WTC11 (cell line): ENCODE measurements at regions not wholly inside any gene's neighbourhood (a gene's known extent, or its start where the extent isn't known, plus 50 kb on each side); places are given as distances from the start of the nearest gene placed in this dataset.

Experiments
- ATAC-seq: fragments of 200-7000 bp; cut with Tn5 transposase; 2 replicates; pipeline ENCODE4 v1.10.0; 2021; ENCODE audit warnings: mild to moderate bottlenecking, moderate library complexity
- CTCF ChIA-PET: fragments of 300-600 bp; sonication (Branson Sonifier 250); formaldehyde crosslinking; loops from one replicate; lab custom pipeline; 2021; ENCODE audit warnings: antibody characterized with exemption; lab: Charles Lee
- POLR2A ChIA-PET: fragments of 350-600 bp; sonication (Branson Sonifier 250); formaldehyde crosslinking; loops from one replicate; lab custom pipeline; 2021; ENCODE audit warnings: antibody characterized with exemption; lab: Charles Lee
- DNase-seq: peaks from one replicate; pipeline ENCODE4 v3.0.0; 2021; ENCODE audit warnings: low spot score
- H3K27ac Mint-ChIP-seq: 2 replicates; pipeline ENCODE4 v1.8.0; 2021; ENCODE audit warnings: mixed read lengths
- H3K27me3 Mint-ChIP-seq: 2 replicates; pipeline ENCODE4 v1.8.0; 2021; ENCODE audit warnings: low read depth, mild to moderate bottlenecking, moderate library complexity, mixed read lengths
- H3K36me3 Mint-ChIP-seq: 2 replicates; pipeline ENCODE4 v1.8.0; 2021; ENCODE audit warnings: mixed read lengths
- H3K4me1 Mint-ChIP-seq: 2 replicates; pipeline ENCODE4 v1.8.0; 2022; ENCODE audit warnings: mixed read lengths
- H3K4me3 Mint-ChIP-seq: 2 replicates; pipeline ENCODE4 v1.8.0; 2021; ENCODE audit warnings: mild to moderate bottlenecking, moderate library complexity, mixed read lengths
- H3K9me3 Mint-ChIP-seq: 2 replicates; pipeline ENCODE4 v1.8.0; 2021; ENCODE audit warnings: mixed read lengths
- ATF1 ChIP-seq: sonication (generic); formaldehyde crosslinking; IDR thresholded peaks from 2 replicates; pipeline ENCODE4 v1.8.1; 2023; ENCODE audit warnings: mild to moderate bottlenecking, moderate library complexity, missing genetic modification reagents
- CBFB ChIP-seq: sonication (generic); formaldehyde crosslinking; IDR thresholded peaks from 2 replicates; pipeline ENCODE4 v1.8.1; 2022; ENCODE audit warnings: mild to moderate bottlenecking, low read depth, missing genetic modification reagents
- CDX4 ChIP-seq: fragments of 250-450 bp; sonication (Bioruptor Pico); IDR thresholded peaks from 2 replicates; pipeline ENCODE4 v1.9.0; 2021; ENCODE audit warnings: moderate library complexity, mild to moderate bottlenecking, inconsistent platforms, borderline replicate concordance
- CTCF ChIP-seq: fragments of 200-600 bp; IDR thresholded peaks from 2 replicates; pipeline ENCODE4 v1.8.0; 2022; ENCODE audit warnings: antibody characterized with exemption
- ETV6 ChIP-seq: sonication (generic); formaldehyde crosslinking; IDR thresholded peaks from 2 replicates; pipeline ENCODE4 v1.8.1; 2022; ENCODE audit warnings: mild to moderate bottlenecking, missing genetic modification reagents
- FOXP1 ChIP-seq: sonication (generic); formaldehyde crosslinking; IDR thresholded peaks from 2 replicates; pipeline ENCODE4 v1.8.0; 2022; ENCODE audit warnings: missing genetic modification reagents, mild to moderate bottlenecking, moderate library complexity, borderline replicate concordance
- HMGXB4 ChIP-seq: sonication (generic); formaldehyde crosslinking; IDR thresholded peaks from 2 replicates; pipeline ENCODE4 v1.8.1; 2023; ENCODE audit warnings: mild to moderate bottlenecking, moderate library complexity, missing genetic modification reagents
- IRF2 ChIP-seq: sonication (generic); formaldehyde crosslinking; IDR thresholded peaks from 2 replicates; pipeline ENCODE4 v1.8.0; 2022; ENCODE audit warnings: low read depth, missing genetic modification reagents, borderline replicate concordance
- NFATC4 ChIP-seq: fragments of 250-450 bp; sonication (Bioruptor Pico); IDR thresholded peaks from 2 replicates; pipeline ENCODE4 v1.9.0; 2021; ENCODE audit warnings: mild to moderate bottlenecking
- NFE2L1 ChIP-seq: sonication (generic); formaldehyde crosslinking; IDR thresholded peaks from 2 replicates; pipeline ENCODE4 v1.8.1; 2023; ENCODE audit warnings: missing genetic modification reagents
- NFYB ChIP-seq: sonication (generic); formaldehyde crosslinking; conservative IDR thresholded peaks from 2 replicates; pipeline ENCODE4 v1.8.0; 2022; ENCODE audit warnings: low read depth, missing genetic modification reagents
- STAT6 ChIP-seq: sonication (generic); formaldehyde crosslinking; conservative IDR thresholded peaks from 2 replicates; pipeline ENCODE4 v1.8.1; 2023; ENCODE audit warnings: mild to moderate bottlenecking, low read depth, missing genetic modification reagents, moderate library complexity
- TEAD1 ChIP-seq: sonication (generic); formaldehyde crosslinking; IDR thresholded peaks from 2 replicates; pipeline ENCODE4 v1.8.0; 2022; ENCODE audit warnings: mild to moderate bottlenecking, missing genetic modification reagents
- ZNF317 ChIP-seq: sonication (generic); formaldehyde crosslinking; IDR thresholded peaks from 2 replicates; pipeline ENCODE4 v1.8.1; 2023; ENCODE audit warnings: low read depth, mild to moderate bottlenecking, moderate library complexity, missing genetic modification reagents, borderline replicate concordance
- TF ChIP-seq, protein P1 (sequence below): sonication (generic); formaldehyde crosslinking; IDR thresholded peaks from 2 replicates; pipeline ENCODE4 v1.8.1; 2022; ENCODE audit warnings: low read depth, missing genetic modification reagents, borderline replicate concordance
- TF ChIP-seq, protein P2 (sequence below): sonication (generic); formaldehyde crosslinking; IDR thresholded peaks from 2 replicates; pipeline ENCODE4 v1.8.1; 2022; ENCODE audit warnings: mild to moderate bottlenecking, missing genetic modification reagents, moderate library complexity, borderline replicate concordance
- TF ChIP-seq, protein P3 (sequence below): fragments of 250-450 bp; sonication (Bioruptor Pico); IDR thresholded peaks from 2 replicates; pipeline ENCODE4 v1.8.0; 2021; ENCODE audit warnings: mild to moderate bottlenecking
- TF ChIP-seq, protein P4 (sequence below): sonication (generic); formaldehyde crosslinking; IDR thresholded peaks from 2 replicates; pipeline ENCODE4 v1.8.1; 2023; ENCODE audit warnings: mild to moderate bottlenecking, missing genetic modification reagents, moderate library complexity

- no peak for TF ChIP-seq STAT6 (CRISPR knock-in tag)
- no peak for TF ChIP-seq CTCF
- no peak for TF ChIP-seq CDX4 (CRISPR knock-in tag)
- TF ChIP-seq IRF2 (CRISPR knock-in tag): no peak
- TF ChIP-seq, protein P1, sequence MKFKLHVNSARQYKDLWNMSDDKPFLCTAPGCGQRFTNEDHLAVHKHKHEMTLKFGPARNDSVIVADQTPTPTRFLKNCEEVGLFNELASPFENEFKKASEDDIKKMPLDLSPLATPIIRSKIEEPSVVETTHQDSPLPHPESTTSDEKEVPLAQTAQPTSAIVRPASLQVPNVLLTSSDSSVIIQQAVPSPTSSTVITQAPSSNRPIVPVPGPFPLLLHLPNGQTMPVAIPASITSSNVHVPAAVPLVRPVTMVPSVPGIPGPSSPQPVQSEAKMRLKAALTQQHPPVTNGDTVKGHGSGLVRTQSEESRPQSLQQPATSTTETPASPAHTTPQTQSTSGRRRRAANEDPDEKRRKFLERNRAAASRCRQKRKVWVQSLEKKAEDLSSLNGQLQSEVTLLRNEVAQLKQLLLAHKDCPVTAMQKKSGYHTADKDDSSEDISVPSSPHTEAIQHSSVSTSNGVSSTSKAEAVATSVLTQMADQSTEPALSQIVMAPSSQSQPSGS (CRISPR knock-in tag): no peak
- no peak for TF ChIP-seq CBFB (CRISPR knock-in tag)
- TF ChIP-seq, all 79 proteins: peak for 0
Observed at GRCh38 chr6:62645274-62645673, 359.2 kb upstream of the KHDRBS2 start (continued).

DNA sequence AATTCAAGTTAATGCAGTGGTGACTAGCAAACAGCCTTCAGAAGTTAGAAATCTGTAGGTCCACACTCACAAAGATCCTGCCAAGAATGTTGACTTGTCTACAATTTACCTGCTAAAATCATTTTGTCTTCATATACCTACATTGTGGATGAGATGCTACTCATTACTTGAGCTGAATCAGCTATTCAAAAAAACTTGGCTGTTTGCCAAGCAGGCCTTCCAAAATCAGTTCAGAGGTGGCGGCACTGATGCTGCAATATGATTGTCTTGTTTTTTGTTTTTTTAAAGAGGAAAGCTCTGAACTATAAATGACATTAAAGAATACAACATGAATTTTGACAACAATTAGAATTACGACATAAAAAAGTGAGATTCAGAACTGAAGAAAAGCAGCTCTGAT, 354.7 kb upstream of the KHDRBS2 start:
- Mint-ChIP-seq H3K4me1 (no peaks in the 10 kb centered on the region), H3K4me3 (no peak overlapping the region), H3K27ac (no peak overlapping the region), H3K27me3 (no peaks in the 10 kb centered on the region; the same call in 1 of the 2 replicates), H3K9me3 (peaks cover 72% of the 10 kb centered on the region), H3K36me3 (peaks cover 46% of the 10 kb centered on the region)
- TF ChIP-seq FOXP1 (no peak), NFYB (CRISPR knock-in tag) (no peak)
- no peak for ATAC-seq
- CTCF ChIA-PET: no interaction called here
- no peak for DNase-seq
- POLR2A ChIA-PET: no interaction called here

GRCh38 chr6:62626661-62627060, 340.6 kb upstream of the KHDRBS2 start:
- no peak overlapping the region for H3K27ac Mint-ChIP-seq
- peaks cover 23% of the 10 kb centered on the region for H3K9me3 Mint-ChIP-seq
- ChIA-PET CTCF (no interaction called here), POLR2A (no interaction called here)
- H3K36me3 Mint-ChIP-seq: no peaks in the 10 kb centered on the region
- ATAC-seq: no peak
- H3K4me3 Mint-ChIP-seq: no peak overlapping the region
- DNase-seq: no peak
- peaks cover 11% of the 10 kb centered on the region for H3K4me1 Mint-ChIP-seq
- H3K27me3 Mint-ChIP-seq: no peaks in the 10 kb centered on the region
- TF ChIP-seq, protein P2, sequence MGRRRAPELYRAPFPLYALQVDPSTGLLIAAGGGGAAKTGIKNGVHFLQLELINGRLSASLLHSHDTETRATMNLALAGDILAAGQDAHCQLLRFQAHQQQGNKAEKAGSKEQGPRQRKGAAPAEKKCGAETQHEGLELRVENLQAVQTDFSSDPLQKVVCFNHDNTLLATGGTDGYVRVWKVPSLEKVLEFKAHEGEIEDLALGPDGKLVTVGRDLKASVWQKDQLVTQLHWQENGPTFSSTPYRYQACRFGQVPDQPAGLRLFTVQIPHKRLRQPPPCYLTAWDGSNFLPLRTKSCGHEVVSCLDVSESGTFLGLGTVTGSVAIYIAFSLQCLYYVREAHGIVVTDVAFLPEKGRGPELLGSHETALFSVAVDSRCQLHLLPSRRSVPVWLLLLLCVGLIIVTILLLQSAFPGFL: no peak
- TF ChIP-seq, protein P3, sequence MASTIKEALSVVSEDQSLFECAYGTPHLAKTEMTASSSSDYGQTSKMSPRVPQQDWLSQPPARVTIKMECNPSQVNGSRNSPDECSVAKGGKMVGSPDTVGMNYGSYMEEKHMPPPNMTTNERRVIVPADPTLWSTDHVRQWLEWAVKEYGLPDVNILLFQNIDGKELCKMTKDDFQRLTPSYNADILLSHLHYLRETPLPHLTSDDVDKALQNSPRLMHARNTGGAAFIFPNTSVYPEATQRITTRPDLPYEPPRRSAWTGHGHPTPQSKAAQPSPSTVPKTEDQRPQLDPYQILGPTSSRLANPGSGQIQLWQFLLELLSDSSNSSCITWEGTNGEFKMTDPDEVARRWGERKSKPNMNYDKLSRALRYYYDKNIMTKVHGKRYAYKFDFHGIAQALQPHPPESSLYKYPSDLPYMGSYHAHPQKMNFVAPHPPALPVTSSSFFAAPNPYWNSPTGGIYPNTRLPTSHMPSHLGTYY (CRISPR knock-in tag): no peak
- TF ChIP-seq ATF1 (CRISPR knock-in tag) (no peak), TEAD1 (CRISPR knock-in tag) (no peak), NFATC4 (no peak), ZNF317 (CRISPR knock-in tag) (no peak), FOXP1 (no peak), NFE2L1 (CRISPR knock-in tag) (no peak), ETV6 (no peak), HMGXB4 (CRISPR knock-in tag) (no peak)
- TF ChIP-seq, protein P4, sequence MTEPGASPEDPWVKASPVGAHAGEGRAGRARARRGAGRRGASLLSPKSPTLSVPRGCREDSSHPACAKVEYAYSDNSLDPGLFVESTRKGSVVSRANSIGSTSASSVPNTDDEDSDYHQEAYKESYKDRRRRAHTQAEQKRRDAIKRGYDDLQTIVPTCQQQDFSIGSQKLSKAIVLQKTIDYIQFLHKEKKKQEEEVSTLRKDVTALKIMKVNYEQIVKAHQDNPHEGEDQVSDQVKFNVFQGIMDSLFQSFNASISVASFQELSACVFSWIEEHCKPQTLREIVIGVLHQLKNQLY (CRISPR knock-in tag): no peak
